A172 (cell line): ENCODE measurements at regions not wholly inside any gene's neighbourhood (a gene's known extent, or its start where the extent isn't known, plus 50 kb on each side); places are given as distances from the start of the nearest gene placed in this dataset.

Experiments used
- DNase-seq: peaks from one replicate; pipeline ENCODE4 v3.0.0-alpha.2; 2015; ENCODE audit warnings: low spot score

- DNase-seq = peak; percentile 56
These were observed 637.6 kb upstream of the ARGLU1 start for GRCh38 chr13:107205318-107206104.

GRCh38 chr13:107203146-107203847 lies 635.4 kb upstream of the ARGLU1 start:
- DNase-seq = no peak

- no peak for DNase-seq
These were observed 634.6 kb upstream of the ARGLU1 start for GRCh38 chr13:107202371-107203023.

GRCh38 chr13:107200491-107200890 lies 632.6 kb upstream of the ARGLU1 start:
- no peak for DNase-seq

- DNase-seq = no peak
These were observed 624.4 kb upstream of the ARGLU1 start for GRCh38 chr13:107192289-107192688.

- no peak for DNase-seq
These were observed 622.1 kb upstream of the ARGLU1 start for GRCh38 chr13:107190065-107190464.

GRCh38 chr13:107185889-107186288 lies 618.0 kb upstream of the ARGLU1 start:
- DNase-seq = peak; percentile 31

- DNase-seq = no peak
These were observed 602.5 kb upstream of the ARGLU1 start for GRCh38 chr13:107170270-107170931.

- DNase-seq = no peak
These were observed 589.3 kb upstream of the ARGLU1 start for GRCh38 chr13:107157271-107157670.

GRCh38 chr13:107144432-107144831 lies 576.5 kb upstream of the ARGLU1 start:
- DNase-seq = peak; percentile 3

- no peak for DNase-seq
These were observed 573.8 kb upstream of the ARGLU1 start for GRCh38 chr13:107141767-107142166.

GRCh38 chr13:107139006-107139405 lies 571.1 kb upstream of the ARGLU1 start:
- no peak for DNase-seq

GRCh38 chr13:107138486-107138885 lies 570.5 kb upstream of the ARGLU1 start:
- no peak for DNase-seq

GRCh38 chr13:107133950-107134349 lies 566.0 kb upstream of the ARGLU1 start:
- DNase-seq = no peak

GRCh38 chr13:107130566-107130965 lies 562.6 kb upstream of the ARGLU1 start:
- no peak for DNase-seq

GRCh38 chr13:107124730-107125129 lies 556.8 kb upstream of the ARGLU1 start:
- DNase-seq = no peak

- DNase-seq = peak; percentile 15
These were observed 556.3 kb upstream of the ARGLU1 start for GRCh38 chr13:107124129-107124718.

GRCh38 chr13:107121793-107122192 lies 553.9 kb upstream of the ARGLU1 start:
- DNase-seq = no peak

- no peak for DNase-seq
These were observed 552.3 kb upstream of the ARGLU1 start for GRCh38 chr13:107119989-107120881.

GRCh38 chr13:107118506-107118905 lies 550.6 kb upstream of the ARGLU1 start:
- no peak for DNase-seq
